GM12878 (cell line): ENCODE measurements at regions not wholly inside any gene's neighbourhood (a gene's known extent, or its start where the extent isn't known, plus 50 kb on each side); places are given as distances from the start of the nearest gene placed in this dataset.

ENCODE experiments used
- ATAC-seq: fragments of 200-7000 bp; cut with Tn5 transposase; 3 replicates; pipeline ENCODE4 v1.9.1; 2020; ENCODE audit warnings: mild to moderate bottlenecking, moderate library complexity
- BruUV-seq: library from RNA; stranded (reverse); fragments of 400-500 nt; replicated peaks from 2 replicates; lab custom pipeline; 2021; lab: Mats Ljungman, UMichigan
- CTCF ChIA-PET: fragments of 300-600 bp; sonication (Branson Sonifier 250); formaldehyde crosslinking; extraction: SDS; loops from one replicate; lab custom pipeline; 2021; ENCODE audit warnings: inconsistent platforms; lab: Yijun Ruan, JAX
- POLR2A ChIA-PET: fragments of 350-600 bp; formaldehyde crosslinking; extraction: SDS; loops from one replicate; lab custom pipeline; 2021; ENCODE audit warnings: inconsistent platforms; lab: Charles Lee
- RAD21 ChIA-PET: fragments of 300-600 bp; sonication (Branson Sonifier 250); formaldehyde crosslinking; loops from one replicate; lab custom pipeline; 2023; ENCODE audit warnings: antibody characterized with exemption; ENCODE audit not compliant: unreplicated experiment; lab: Charles Lee
- SMC1A ChIA-PET: fragments of 300-600 bp; sonication (Branson Sonifier 250); formaldehyde crosslinking; loops from one replicate; lab custom pipeline; 2023; ENCODE audit not compliant: unreplicated experiment, uncharacterized antibody; lab: Charles Lee
- DNase-seq: peaks from one replicate; pipeline ENCODE4 v3.0.0-alpha.2; 2011; ENCODE audit warnings: low read depth, low spot score
- FAIRE-seq: peaks from 3 replicates; lab custom pipeline; 2011; peaks lifted over from hg19 to GRCh38; lab: Jason Lieb, UNC
- H2AFZ ChIP-seq: 2 replicates; pipeline ENCODE4 v1.6.0; 2011; ENCODE audit warnings: low read depth, low read length, control low read depth; ENCODE audit not compliant: control insufficient read depth
- H3K27ac ChIP-seq: 2 replicates; pipeline ENCODE4 v1.5.1; 2011; ENCODE audit warnings: control low read depth; ENCODE audit not compliant: control insufficient read depth, insufficient read depth
- H3K27me3 ChIP-seq, 2 experiments: replicated peaks in 1 of 2; 2 replicates each; pipeline versions ENCODE4 v1.6.0 to v1.6.1; 2011; ENCODE audit warnings: low read length in 1 of 2; ENCODE audit not compliant: control insufficient read depth in 2 of 2, insufficient read depth in 2 of 2
- H3K36me3 ChIP-seq, 2 experiments: 2 replicates each; pipeline ENCODE4 v1.5.1; 2011; ENCODE audit warnings: low read length in 1 of 2; ENCODE audit not compliant: control insufficient read depth in 2 of 2, insufficient read depth in 2 of 2
- H3K4me1 ChIP-seq: 2 replicates; pipeline ENCODE4 v1.6.1; 2011; ENCODE audit warnings: mild to moderate bottlenecking, low read length, moderate library complexity, mixed read lengths; ENCODE audit not compliant: control insufficient read depth, insufficient read depth
- H3K4me2 ChIP-seq: 2 replicates; pipeline ENCODE4 v1.6.0; 2011; ENCODE audit warnings: control low read depth; ENCODE audit not compliant: control insufficient read depth, insufficient read depth
- H3K4me3 ChIP-seq: fragments of 200-600 bp; sonication (generic); 2 replicates; pipeline ENCODE4 v1.5.1; 2016
- H3K79me2 ChIP-seq: 2 replicates; pipeline ENCODE4 v1.6.0; 2011; ENCODE audit warnings: low read length; ENCODE audit not compliant: control insufficient read depth, insufficient read depth
- H3K9ac ChIP-seq: 2 replicates; pipeline ENCODE4 v1.8.0; 2011; ENCODE audit warnings: low read length, control low read depth, mixed read lengths; ENCODE audit not compliant: control insufficient read depth, insufficient read depth
- H3K9me3 ChIP-seq: replicated peaks from 3 replicates; pipeline ENCODE4 v1.5.1; 2011; ENCODE audit warnings: mild to moderate bottlenecking, low read length; ENCODE audit not compliant: control insufficient read depth, insufficient read depth
- H4K20me1 ChIP-seq: 2 replicates; pipeline ENCODE4 v1.6.0; 2011; ENCODE audit not compliant: control insufficient read depth, insufficient read depth
- ATF2 ChIP-seq: IDR thresholded peaks from 2 replicates; pipeline ENCODE4 v1.6.1; 2012; ENCODE audit warnings: low read length, inconsistent platforms
- BCL3 ChIP-seq: IDR thresholded peaks from 2 replicates; pipeline ENCODE4 v1.6.1; 2011; ENCODE audit warnings: borderline replicate concordance, low read depth, mild to moderate bottlenecking, moderate library complexity, low read length; ENCODE audit not compliant: insufficient read depth, poor library complexity, severe bottlenecking
- CHD2 ChIP-seq: IDR thresholded peaks from 2 replicates; pipeline ENCODE4 v1.6.1; 2011; ENCODE audit warnings: low read depth, low read length, improper control_type of control experiment, borderline replicate concordance
- CREM ChIP-seq: IDR thresholded peaks from 2 replicates; pipeline ENCODE4 v1.6.1; 2014; ENCODE audit warnings: antibody characterized with exemption, low read depth
- HCFC1 ChIP-seq: fragments of 150-350 bp; IDR thresholded peaks from 2 replicates; pipeline ENCODE4 v1.6.1; 2014; ENCODE audit warnings: low read length
- HDGF ChIP-seq: fragments of 450-650 bp; IDR thresholded peaks from 2 replicates; pipeline ENCODE4 v1.6.1; 2016; ENCODE audit warnings: antibody characterized with exemption
- JUND ChIP-seq: IDR thresholded peaks from 2 replicates; pipeline ENCODE4 v1.6.1; 2012; ENCODE audit warnings: low read depth, mild to moderate bottlenecking, low read length, improper control_type of control experiment, moderate library complexity
- MEF2A ChIP-seq: IDR thresholded peaks from 2 replicates; pipeline ENCODE4 v1.6.1; 2011; ENCODE audit warnings: low read depth, mild to moderate bottlenecking, low read length, moderate library complexity; ENCODE audit not compliant: insufficient read depth
- MYC ChIP-seq: IDR thresholded peaks from 2 replicates; pipeline ENCODE4 v1.6.1; 2011; ENCODE audit warnings: mild to moderate bottlenecking, low read length, moderate library complexity, inconsistent platforms; ENCODE audit not compliant: insufficient read depth, insufficient replicate concordance, insufficient read length, severe bottlenecking
- NFXL1 ChIP-seq: fragments of 450-650 bp; IDR thresholded peaks from 2 replicates; pipeline ENCODE4 v1.6.1; 2017; ENCODE audit warnings: antibody characterized with exemption, mild to moderate bottlenecking, borderline replicate concordance
- NR2F1 ChIP-seq: fragments of 450-650 bp; conservative IDR thresholded peaks from 2 replicates; pipeline ENCODE4 v1.6.1; 2017; ENCODE audit warnings: mild to moderate bottlenecking
- RUNX3 ChIP-seq: IDR thresholded peaks from 2 replicates; pipeline ENCODE4 v1.6.1; 2012; ENCODE audit warnings: low read length, inconsistent platforms
- SKIL ChIP-seq: fragments of 450-650 bp; IDR thresholded peaks from 2 replicates; pipeline ENCODE4 v1.6.1; 2017; ENCODE audit warnings: mild to moderate bottlenecking, low read depth, inconsistent platforms; ENCODE audit not compliant: poor library complexity, severe bottlenecking
- SREBF1 ChIP-seq: IDR thresholded peaks from 2 replicates; pipeline ENCODE4 v1.6.1; 2012; ENCODE audit warnings: mild to moderate bottlenecking, low read length
- SUZ12 ChIP-seq: fragments of 200-600 bp; sonication (generic); IDR thresholded peaks from one replicate; pipeline ENCODE4 v1.6.1; 2018; ENCODE audit warnings: antibody characterized with exemption, mild to moderate bottlenecking; ENCODE audit not compliant: unreplicated experiment
- ZBED1 ChIP-seq: IDR thresholded peaks from 2 replicates; pipeline ENCODE4 v1.6.1; 2016; ENCODE audit warnings: borderline replicate concordance
- WGBS: methylation state at CpG from one replicate; pipeline ENCODE4 v1.1.6; 2016; ENCODE audit warnings: low lambda C conversion rate; ENCODE audit not compliant: insufficient replicate concordance, insufficient coverage; ENCODE audit errors: missing lambda C conversion rate; 5-methylcytosine and 5-hydroxymethylcytosine counted together
- in situ Hi-C: fragments of 300-500 bp; cut with MboI; formaldehyde crosslinking; loops from 9 replicates; pipeline ENCODE4 v1.14.3; 2018; ENCODE audit warnings: mixed read lengths
- intact Hi-C: fragments of 100-400 bp; cut with micrococcal nuclease; formaldehyde crosslinking; loops from one replicate; pipeline ENCODE4 v1.14.2; 2022; ENCODE audit not compliant: unreplicated experiment
- TF ChIP-seq, protein P1 (sequence below): fragments of 450-650 bp; IDR thresholded peaks from 2 replicates; pipeline ENCODE4 v1.6.1; 2016; ENCODE audit warnings: mild to moderate bottlenecking, moderate library complexity, borderline replicate concordance

- no peaks in the 10 kb centered on the region for H3K79me2 ChIP-seq
- no peak overlapping the region for H3K4me3 ChIP-seq
- intact Hi-C loops = no loop called here
- no peaks in the 10 kb centered on the region; a peak in 1 of 4 replicates for H3K27me3 ChIP-seq
- WGBS = 30% methylated on average over 5 of the region's 5 CpGs
- H3K9ac ChIP-seq = no peak overlapping the region
- ChIA-PET POLR2A (no interaction called here), SMC1A (no interaction called here), CTCF (no interaction called here), RAD21 (no interaction called here)
- in situ Hi-C loops = no loop called here
- no peak for ATAC-seq
- no peaks in the 10 kb centered on the region for H4K20me1 ChIP-seq
- H3K4me2 ChIP-seq = no peak overlapping the region
- no peak overlapping the region for H3K27ac ChIP-seq
- H2AFZ ChIP-seq = no peak overlapping the region
- H3K9me3 ChIP-seq = no peaks in the 10 kb centered on the region
- no peak for DNase-seq
- FAIRE-seq = no peak
- H3K4me1 ChIP-seq = no peaks in the 10 kb centered on the region
- no TSS peak for BruUV-seq
- no peaks in the 10 kb centered on the region for H3K36me3 ChIP-seq
- TF ChIP-seq BCL3 (no peak), MEF2A (no peak), MYC (no peak), HCFC1 (no peak), CREM (no peak), SUZ12 (no peak), HDGF (no peak), SKIL (no peak), CHD2 (no peak), NR2F1 (no peak), SREBF1 (no peak), ATF2 (no peak), NFXL1 (no peak), ZBED1 (no peak), JUND (no peak), RUNX3 (no peak)
- TF ChIP-seq, protein P1, sequence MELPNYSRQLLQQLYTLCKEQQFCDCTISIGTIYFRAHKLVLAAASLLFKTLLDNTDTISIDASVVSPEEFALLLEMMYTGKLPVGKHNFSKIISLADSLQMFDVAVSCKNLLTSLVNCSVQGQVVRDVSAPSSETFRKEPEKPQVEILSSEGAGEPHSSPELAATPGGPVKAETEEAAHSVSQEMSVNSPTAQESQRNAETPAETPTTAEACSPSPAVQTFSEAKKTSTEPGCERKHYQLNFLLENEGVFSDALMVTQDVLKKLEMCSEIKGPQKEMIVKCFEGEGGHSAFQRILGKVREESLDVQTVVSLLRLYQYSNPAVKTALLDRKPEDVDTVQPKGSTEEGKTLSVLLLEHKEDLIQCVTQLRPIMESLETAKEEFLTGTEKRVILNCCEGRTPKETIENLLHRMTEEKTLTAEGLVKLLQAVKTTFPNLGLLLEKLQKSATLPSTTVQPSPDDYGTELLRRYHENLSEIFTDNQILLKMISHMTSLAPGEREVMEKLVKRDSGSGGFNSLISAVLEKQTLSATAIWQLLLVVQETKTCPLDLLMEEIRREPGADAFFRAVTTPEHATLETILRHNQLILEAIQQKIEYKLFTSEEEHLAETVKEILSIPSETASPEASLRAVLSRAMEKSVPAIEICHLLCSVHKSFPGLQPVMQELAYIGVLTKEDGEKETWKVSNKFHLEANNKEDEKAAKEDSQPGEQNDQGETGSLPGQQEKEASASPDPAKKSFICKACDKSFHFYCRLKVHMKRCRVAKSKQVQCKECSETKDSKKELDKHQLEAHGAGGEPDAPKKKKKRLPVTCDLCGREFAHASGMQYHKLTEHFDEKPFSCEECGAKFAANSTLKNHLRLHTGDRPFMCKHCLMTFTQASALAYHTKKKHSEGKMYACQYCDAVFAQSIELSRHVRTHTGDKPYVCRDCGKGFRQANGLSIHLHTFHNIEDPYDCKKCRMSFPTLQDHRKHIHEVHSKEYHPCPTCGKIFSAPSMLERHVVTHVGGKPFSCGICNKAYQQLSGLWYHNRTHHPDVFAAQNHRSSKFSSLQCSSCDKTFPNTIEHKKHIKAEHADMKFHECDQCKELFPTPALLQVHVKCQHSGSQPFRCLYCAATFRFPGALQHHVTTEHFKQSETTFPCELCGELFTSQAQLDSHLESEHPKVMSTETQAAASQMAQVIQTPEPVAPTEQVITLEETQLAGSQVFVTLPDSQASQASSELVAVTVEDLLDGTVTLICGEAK = no peak
These were observed 327.4 kb downstream of the AGTPBP1 start for GRCh38 chr9:85414390-85414789.
